GM21390 (cell line): ENCODE measurements at regions not wholly inside any gene's neighbourhood (a gene's known extent, or its start where the extent isn't known, plus 50 kb on each side); places are given as distances from the start of the nearest gene placed in this dataset.

Source experiments
- ATAC-seq: cut with Tn5 transposase; IDR thresholded peaks from one replicate; pipeline ENCODE4 v1.9.1; 2021; ENCODE audit not compliant: unreplicated experiment

GRCh38 chr14:97287956-97288355, 490.8 kb downstream of the VRK1 start:
- no peak for ATAC-seq

- no peak for ATAC-seq
Observed at GRCh38 chr14:97290065-97290464, 492.9 kb downstream of the VRK1 start.

DNA sequence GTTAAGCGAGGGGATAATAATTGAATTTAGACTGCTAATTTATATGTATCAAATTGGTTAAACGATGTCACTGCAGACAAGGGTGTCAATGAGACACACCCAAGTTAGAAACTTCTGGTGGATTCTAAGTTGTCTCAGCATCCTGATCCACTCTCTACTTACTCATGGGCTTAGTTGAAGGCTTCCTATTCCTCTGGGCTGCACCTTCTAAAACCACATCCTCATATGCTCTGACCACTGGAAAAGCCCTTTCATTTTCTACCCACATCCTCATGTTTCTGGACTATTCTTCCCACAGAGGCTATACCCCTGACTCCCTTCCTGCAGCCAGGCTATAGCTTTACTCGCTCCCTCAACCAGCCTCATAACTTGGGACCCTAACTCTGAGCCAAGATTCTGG, 493.8 kb downstream of the VRK1 start:
- ATAC-seq = no peak

DNA sequence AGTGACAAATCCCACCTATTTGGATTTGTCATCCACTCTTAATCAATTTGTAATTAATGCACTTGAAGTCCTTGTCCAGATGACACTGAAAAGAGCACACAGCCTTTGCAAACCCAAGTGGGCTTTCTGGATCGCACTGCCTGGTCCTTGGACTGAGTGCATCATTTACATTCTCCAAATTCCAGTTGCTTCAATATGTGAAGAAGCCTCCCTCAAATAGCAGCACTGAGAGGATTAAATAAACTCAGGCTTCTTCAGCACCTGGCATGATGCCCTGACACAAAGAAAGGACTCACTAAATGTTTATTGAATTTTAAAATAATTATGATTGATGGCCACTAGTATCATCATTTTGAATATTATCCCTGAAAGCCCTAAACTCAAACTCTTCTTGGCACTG, 496.5 kb downstream of the VRK1 start:
- ATAC-seq = no peak

GRCh38 chr14:97295108-97295710, 498.0 kb downstream of the VRK1 start:
- no peak for ATAC-seq

- no peak for ATAC-seq
Observed at GRCh38 chr14:97296176-97296575, 499.0 kb downstream of the VRK1 start.

- ATAC-seq = no peak
Observed at GRCh38 chr14:97297100-97297499, 499.9 kb downstream of the VRK1 start.

- ATAC-seq = no peak
Observed at GRCh38 chr14:97298331-97298730, 501.1 kb downstream of the VRK1 start.

DNA sequence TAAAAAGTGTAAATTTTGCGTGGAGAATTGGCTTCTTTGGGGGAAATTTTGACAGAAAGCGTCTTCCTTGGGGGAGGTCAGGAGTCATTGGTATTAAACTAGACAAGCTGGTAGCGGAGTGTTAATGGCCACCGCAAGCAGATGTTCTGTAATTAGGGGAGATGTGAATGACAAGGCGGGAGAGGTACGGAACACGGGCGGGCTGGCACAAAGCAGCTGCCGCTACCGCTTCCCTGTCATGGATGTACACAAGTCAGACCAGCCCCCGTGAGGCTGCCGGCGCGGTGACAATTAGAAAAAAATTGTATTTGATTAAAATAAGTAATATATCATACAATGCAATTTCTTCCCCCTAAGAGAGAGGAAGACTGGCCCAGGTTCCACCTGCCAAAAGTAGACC, 501.6 kb downstream of the VRK1 start:
- ATAC-seq = no peak

DNA sequence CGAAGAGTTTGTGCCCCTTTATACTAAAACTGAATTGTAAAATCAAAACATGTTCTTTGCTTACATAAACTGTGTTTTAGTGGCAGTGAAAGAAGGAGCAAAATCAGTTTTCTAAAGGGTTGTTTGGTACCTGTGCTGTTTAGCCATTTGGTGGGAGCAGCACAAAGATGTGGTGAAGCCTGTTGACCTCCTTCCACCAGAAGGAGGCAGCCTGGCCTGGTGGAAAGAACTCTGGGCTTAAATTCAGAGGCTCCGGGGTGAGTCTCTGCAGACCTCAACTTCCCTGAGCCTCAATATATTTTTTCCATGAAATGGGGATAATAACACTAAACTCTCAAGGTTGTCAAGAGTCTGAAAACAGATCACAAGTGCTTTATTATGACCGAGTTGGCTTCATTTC, 502.5 kb downstream of the VRK1 start:
- no peak for ATAC-seq

GRCh38 chr14:97301931-97302559, 504.9 kb downstream of the VRK1 start:
- ATAC-seq = no peak

DNA sequence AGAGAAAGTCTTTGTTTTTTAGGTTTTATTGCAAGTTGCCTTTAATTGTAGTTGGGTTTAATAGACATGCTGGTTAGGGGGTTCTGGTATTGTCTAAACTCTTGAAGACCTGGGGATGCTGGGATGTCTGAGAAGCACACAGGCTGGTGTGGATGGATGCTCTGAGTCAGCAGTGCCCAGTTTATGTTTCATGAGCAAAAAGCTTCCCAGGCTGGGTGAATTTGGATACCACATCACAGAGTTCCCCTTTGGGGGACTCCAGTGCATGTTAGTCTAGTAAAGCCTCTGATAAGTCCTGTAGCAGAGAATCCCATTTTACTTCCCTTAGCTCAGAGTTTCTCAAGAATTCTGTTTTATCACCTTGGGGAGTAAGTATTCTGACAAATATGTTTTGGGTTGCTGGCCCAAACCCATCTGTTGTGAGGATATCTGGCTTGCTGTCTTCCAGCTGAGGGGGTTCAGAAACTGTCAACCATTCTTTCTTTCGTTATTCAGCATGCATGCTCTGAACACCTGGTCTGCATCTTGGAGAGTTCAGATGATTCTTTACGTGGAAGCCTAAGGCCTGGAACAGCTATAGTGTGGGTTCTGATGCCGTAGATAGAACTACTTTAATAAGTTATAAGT, 509.1 kb downstream of the VRK1 start:
- peak; percentile 54 for ATAC-seq

GRCh38 chr14:97306760-97307246, 509.6 kb downstream of the VRK1 start:
- peak; percentile 71 for ATAC-seq

- ATAC-seq = no peak
Observed at GRCh38 chr14:97311411-97311810, 514.2 kb downstream of the VRK1 start.

DNA sequence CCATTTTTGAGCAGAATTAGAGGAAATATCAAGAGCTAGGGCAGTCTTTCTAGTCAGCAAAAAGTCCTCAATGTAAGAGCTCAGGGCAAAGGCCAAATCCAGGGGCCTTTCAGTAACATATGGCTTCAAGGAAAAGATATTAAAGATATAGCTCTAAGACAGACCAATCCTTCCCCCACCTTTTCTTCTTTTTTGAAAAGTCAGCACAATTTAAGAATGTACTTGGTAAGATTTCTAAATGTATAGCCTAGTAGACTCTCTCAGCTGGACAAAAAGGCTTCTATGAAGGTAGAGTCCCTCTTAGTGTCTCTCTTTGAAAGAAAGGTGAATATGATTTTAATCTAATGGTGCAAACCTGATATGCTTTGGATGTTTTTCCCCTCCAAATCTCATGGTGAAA, 515.7 kb downstream of the VRK1 start:
- no peak for ATAC-seq

GRCh38 chr14:97315790-97316189, 518.6 kb downstream of the VRK1 start:
- ATAC-seq = no peak

- no peak for ATAC-seq
Observed at GRCh38 chr14:97318380-97318779, 521.2 kb downstream of the VRK1 start.

- no peak for ATAC-seq
Observed at GRCh38 chr14:97319691-97320090, 522.5 kb downstream of the VRK1 start.

DNA sequence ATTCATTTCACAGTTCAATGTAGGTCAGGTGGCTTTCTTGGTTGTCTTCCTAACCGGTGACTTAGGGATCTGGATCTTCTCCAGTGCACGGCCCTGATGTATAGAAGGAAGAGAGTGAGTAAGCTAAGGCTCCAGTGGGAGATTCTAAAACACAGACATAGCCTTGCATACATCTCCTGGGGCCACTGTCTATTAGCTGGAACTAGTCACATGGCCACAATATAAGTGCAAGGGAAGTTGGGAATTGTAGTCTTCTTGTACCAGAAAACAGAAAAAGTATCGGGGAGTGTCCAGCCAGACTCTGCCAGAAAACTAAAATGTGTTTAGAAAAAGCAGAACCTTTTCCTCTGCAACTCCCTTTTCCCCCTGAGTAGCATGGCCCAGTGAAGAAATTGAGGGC, 531.6 kb downstream of the VRK1 start:
- no peak for ATAC-seq

GRCh38 chr14:97329701-97330100, 532.5 kb downstream of the VRK1 start:
- ATAC-seq = no peak

DNA sequence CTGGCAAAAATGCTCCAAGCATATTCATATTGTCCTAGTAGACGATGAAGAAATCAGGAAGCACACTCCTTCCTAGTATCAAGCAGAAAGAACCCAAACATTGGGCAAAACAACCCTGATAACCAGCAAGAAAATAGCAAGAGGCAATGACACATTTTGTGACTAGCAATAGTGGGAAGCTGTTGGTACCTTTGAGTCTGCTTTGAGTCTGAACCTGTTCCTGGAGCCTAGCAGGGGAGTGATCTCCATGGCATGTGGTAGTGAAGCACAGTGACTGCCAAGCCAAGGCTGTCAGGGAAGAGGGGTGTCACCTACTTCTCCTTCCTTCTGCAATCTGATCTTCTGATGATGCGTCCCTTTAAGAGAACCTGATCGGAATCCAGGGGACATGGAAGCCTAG, 533.9 kb downstream of the VRK1 start:
- no peak for ATAC-seq

GRCh38 chr14:97331526-97331925, 534.3 kb downstream of the VRK1 start:
- no peak for ATAC-seq
